ENCODE measurements at regions not wholly inside any gene's neighbourhood (a gene's known extent, or its start where the extent isn't known, plus 50 kb on each side); places are given as distances from the start of the nearest gene placed in this dataset.

DNA sequence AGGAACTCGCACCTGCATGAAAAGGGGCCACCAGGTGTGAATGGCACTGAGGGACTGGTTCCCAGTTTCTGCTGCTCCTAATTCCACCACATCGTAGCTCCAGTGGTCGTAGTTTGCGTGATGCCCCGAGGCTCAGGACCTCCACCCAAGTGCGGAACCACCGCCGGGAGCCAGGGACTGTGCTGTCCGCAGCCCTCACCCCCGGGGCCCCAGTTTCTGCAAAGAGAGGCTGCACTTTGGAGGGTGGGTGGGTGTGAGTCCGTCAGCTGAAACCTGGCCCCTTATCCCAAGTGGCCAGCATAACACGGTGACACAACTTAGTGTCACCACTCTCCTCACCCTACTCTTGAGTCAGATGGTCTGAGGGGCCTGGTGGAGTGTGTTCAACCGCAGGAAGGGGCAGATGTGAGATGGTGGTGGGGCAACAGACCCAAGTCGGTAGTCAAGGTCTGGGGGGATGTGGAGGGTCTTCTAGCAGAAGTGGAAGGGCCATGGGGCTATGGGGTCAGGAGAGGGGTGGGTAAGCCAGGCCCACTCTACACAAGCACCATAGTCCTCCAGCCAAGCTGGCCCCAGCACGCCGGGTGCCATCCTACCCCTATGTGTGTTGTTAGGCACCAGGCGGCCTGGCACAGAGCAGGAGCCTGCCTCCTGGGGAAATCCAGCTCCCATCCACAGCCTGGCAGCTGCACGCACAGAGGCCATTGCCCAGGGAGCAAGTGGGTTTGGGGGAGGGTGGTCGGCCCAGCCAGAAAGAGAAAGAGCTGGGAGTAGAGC is 1301.6 kb downstream of the UQCRFS1 start:
- DNase-seq (ENCODE audit: low spot score in 2 of 2) (no peak), ATAC-seq (peak; percentile 45)
- no peaks in the 10 kb centered on the region for H3K36me3 Mint-ChIP-seq
- no peak overlapping the region for H3K27ac Mint-ChIP-seq
- H3K9me3 Mint-ChIP-seq = peaks cover 3% of the 10 kb centered on the region
- H3K4me3 Mint-ChIP-seq = no peak overlapping the region
- no peaks in the 10 kb centered on the region for H3K4me1 Mint-ChIP-seq

DNA sequence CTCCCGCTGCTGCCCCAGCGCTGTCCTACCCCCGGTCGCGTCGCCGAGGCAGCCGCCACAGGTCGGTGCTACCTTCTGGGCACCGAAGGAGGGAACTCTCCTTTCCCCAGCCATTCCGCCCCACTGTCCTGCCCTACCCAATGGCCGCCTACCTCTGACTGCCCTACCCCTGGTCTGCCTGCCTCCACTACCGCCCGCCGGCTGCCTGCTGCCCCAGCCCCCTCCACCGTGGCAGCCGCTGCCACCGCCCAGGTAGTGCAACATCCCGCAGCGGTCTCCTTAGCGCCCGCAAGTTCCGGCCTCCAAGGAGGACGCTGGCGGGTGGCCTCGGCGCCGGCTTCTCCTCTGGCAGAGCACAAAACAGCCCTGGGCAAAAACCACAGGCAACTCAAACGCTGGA is 1303.1 kb downstream of the UQCRFS1 start:
- ATAC-seq = no peak
- DNase-seq (ENCODE audit: low spot score in 2 of 2) = no peak
- no peaks in the 10 kb centered on the region for H3K36me3 Mint-ChIP-seq
- H3K9me3 Mint-ChIP-seq = peaks cover 3% of the 10 kb centered on the region
- H3K4me1 Mint-ChIP-seq = no peaks in the 10 kb centered on the region
- no peak overlapping the region for H3K27ac Mint-ChIP-seq
- H3K4me3 Mint-ChIP-seq = no peak overlapping the region

DNA sequence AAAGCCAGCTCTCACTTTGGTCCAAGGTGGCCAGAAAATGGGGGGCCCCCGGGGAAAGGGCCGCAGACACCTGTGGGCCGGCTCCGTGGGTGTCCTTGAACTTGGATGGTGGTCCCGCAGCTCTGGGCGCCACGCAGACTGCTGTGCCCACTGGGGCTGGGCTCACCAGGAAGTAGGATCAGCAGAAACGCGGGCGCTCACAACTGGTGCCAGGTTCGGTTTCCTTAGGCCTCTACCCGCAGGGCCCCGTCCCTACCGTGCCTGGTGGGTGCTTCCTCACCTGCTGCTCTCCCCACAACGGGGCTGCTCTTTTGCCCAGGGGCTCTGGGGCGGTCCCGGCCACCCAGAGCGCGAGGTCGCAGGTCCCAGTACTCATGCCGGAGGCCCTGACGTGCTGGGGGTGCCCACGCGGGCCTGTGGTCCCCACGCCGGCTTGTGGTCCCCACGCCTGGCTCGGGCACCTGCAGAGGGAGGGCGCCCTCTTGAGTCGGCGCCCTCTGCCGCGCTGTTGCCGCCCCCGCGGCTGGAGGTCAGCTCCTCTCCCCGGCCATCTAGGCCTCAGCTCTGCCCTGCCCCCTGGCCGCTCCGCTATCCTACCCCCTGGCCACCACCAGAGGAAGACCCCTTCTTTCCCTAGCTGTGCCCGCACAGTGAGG is 1303.6 kb downstream of the UQCRFS1 start:
- ATAC-seq (no peak), DNase-seq (ENCODE audit: low spot score in 2 of 2) (no peak)
- Mint-ChIP-seq H3K36me3 (no peaks in the 10 kb centered on the region), H3K9me3 (peaks cover 3% of the 10 kb centered on the region), H3K4me3 (no peak overlapping the region), H3K4me1 (no peaks in the 10 kb centered on the region), H3K27ac (no peak overlapping the region)

DNA sequence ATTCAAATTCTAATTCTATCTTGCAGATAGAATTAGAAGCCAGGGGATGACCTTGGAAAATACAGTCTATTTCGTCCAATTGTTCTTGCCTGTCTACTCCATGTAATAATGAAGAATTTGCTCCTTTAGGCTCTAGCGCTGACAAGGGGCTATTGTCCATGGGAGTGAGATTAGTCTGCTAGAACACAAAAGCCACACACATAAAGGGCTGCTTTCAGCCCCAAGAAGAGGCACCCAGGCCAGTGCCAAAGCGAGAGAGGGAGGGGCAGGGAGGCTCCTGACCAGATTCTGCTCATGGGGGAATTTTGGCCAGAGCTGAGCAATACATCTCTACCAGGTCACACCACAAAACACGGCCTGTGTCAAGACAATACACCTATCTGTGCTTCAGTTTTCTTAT is 1306.9 kb downstream of the UQCRFS1 start:
- ATAC-seq (no peak), DNase-seq (ENCODE audit: low spot score in 2 of 2) (no peak)

DNA sequence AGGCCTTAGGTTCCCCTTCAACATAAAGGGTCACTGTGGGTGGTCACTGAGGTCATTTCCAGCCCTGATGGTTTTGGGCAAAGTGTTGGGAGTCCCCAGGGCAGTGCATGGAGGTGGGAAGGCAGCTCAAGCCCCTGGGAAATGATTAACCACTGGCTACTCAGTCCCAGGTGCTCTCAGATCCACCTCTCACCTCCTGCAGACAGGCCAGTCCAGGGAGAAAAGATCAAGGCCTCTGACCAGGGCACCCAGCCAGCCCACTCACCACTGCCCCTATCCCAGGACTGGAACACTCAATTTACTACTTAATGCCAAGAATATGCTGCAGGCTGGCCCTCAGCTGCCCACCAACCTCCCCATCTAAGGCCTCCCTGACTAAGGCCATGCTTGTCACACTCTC is 1307.9 kb downstream of the UQCRFS1 start:
- no peak for ATAC-seq
- Mint-ChIP-seq H3K9me3 (no peaks in the 10 kb centered on the region), H3K36me3 (no peaks in the 10 kb centered on the region), H3K27ac (no peak overlapping the region), H3K4me1 (peaks cover 9% of the 10 kb centered on the region), H3K4me3 (no peak overlapping the region)
- no peak for DNase-seq (ENCODE audit: low spot score in 2 of 2)

More for the DNA sequence above, 1306.9 kb downstream of the UQCRFS1 start:
- Mint-ChIP-seq H3K4me1 (peaks cover 4% of the 10 kb centered on the region), H3K27ac (no peak overlapping the region), H3K4me3 (no peak overlapping the region), H3K36me3 (no peaks in the 10 kb centered on the region), H3K9me3 (peaks cover 3% of the 10 kb centered on the region)

DNA sequence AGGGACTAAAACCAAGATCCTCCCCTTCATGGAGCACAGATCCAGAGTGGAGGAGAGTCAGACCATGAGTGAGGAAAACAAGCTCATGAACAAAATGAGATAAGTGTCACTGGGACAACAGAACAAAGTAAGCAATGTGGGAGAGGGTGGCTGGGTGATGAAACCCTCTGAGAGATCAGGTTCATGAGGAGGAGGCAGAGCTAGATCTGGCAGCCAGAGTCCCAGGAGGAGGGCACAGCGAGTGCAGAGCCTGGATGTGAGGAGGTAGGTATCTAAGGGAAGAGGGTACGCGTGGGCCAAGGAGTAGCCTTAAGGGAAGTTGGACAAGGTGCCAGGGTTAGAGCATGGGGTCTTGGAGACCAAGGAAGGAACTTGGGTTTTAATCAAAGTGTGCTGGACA is 1311.9 kb downstream of the UQCRFS1 start:
- ATAC-seq (no peak), DNase-seq (ENCODE audit: low spot score in 2 of 2) (no peak)
- H3K4me1 Mint-ChIP-seq = peaks cover 9% of the 10 kb centered on the region
- H3K36me3 Mint-ChIP-seq = no peaks in the 10 kb centered on the region
- H3K27ac Mint-ChIP-seq = no peak overlapping the region
- no peak overlapping the region for H3K4me3 Mint-ChIP-seq
- no peaks in the 10 kb centered on the region for H3K9me3 Mint-ChIP-seq

DNA sequence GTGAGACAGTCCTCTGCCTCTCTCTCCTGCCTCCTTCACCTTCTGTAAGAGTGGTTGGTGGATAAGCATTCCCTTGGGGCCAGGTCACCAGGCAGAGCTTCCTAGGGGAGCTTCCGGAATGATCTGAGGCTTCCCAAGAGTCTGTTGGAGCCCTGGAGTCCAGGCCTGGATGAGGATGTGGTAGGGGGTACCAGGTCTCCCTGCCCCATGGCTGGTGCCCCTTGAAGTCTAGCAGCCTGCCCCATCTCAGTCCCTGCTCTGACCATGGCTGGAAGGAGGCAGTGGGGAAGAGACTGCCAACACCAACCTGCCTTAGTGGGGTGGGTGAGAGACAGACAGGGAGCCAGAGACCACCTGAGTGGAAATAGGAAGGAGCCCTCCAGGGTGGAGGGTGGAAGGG is 1316.9 kb downstream of the UQCRFS1 start:
- ATAC-seq = no peak

DNA sequence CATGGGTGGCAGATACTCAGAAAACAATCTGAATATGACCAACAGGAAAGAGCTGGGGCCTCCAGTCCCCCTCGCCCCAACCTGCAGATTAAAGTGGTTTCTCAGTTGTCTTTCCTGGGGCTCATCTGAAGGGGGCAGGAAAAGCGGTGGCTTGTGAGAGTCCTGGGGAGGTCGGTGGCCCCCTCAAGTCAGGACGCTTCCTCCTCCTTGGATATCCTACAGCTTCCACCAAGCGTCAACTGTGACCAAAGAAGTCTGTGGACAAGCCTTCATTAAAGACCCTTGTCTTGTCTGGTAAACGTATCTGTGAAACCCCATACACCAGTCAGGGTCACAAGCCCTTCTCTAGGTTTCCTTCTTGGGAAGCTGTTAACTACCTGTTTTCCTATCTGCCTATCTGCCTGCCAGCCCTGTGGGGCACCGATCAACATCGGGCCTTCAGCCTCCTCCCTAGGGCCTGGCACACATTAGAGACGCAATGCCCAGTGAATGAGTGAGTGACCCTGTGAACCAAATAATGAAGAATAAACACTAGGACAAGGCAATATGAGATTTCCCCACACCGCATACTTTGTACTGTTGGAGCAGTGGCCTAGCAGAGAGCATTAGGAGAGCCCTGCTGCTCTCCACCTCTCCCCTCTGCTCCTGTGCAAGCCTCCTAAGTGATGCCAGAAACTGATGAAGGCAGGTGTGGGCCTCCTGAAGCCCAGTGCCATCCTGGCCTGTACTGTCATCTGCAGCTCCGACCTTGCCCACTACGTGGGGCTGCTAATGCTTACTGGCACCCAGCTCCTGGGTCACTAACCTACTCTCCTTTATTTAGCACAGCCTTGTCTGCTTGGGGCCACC is 1317.8 kb downstream of the UQCRFS1 start:
- no peak overlapping the region for H3K27ac Mint-ChIP-seq
- H3K4me1 Mint-ChIP-seq = no peaks in the 10 kb centered on the region
- H3K36me3 Mint-ChIP-seq = no peaks in the 10 kb centered on the region
- H3K4me3 Mint-ChIP-seq = no peak overlapping the region
- H3K9me3 Mint-ChIP-seq = peaks cover 2% of the 10 kb centered on the region
- DNase-seq (ENCODE audit: low spot score in 2 of 2) (no peak), ATAC-seq (no peak)

More for the DNA sequence above, 1316.9 kb downstream of the UQCRFS1 start:
- no peak for DNase-seq (ENCODE audit: low spot score in 2 of 2)
- H3K4me3 Mint-ChIP-seq = no peak overlapping the region
- H3K36me3 Mint-ChIP-seq = no peaks in the 10 kb centered on the region
- peaks cover 2% of the 10 kb centered on the region for H3K9me3 Mint-ChIP-seq
- no peak overlapping the region for H3K27ac Mint-ChIP-seq
- H3K4me1 Mint-ChIP-seq = peaks cover 5% of the 10 kb centered on the region

DNA sequence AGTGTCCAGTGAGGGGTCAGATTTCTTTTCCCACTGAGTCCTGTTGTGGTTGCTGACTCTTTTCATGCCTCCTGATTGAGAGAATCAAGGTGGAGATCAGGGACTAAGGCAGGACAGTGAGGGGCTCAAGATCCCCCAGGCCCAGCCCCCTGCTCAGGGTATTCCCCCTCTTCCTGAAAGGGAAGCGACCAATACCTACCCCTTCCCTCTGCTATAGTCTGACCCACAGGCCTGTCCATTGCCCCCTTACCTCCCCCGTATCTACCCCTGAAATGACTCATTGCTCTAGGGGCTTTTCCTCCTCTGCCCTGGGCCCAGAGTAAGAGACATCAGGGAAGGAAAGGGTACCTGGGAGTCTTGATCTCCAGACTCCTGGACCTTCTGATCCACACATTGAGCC is 1320.5 kb downstream of the UQCRFS1 start:
- no peak for DNase-seq (ENCODE audit: low spot score in 2 of 2)
- H3K9me3 Mint-ChIP-seq = peaks cover 2% of the 10 kb centered on the region
- no peak overlapping the region for H3K4me3 Mint-ChIP-seq
- H3K36me3 Mint-ChIP-seq = no peaks in the 10 kb centered on the region
- no peak for ATAC-seq
- H3K27ac Mint-ChIP-seq = no peak overlapping the region
- H3K4me1 Mint-ChIP-seq = no peaks in the 10 kb centered on the region

DNA sequence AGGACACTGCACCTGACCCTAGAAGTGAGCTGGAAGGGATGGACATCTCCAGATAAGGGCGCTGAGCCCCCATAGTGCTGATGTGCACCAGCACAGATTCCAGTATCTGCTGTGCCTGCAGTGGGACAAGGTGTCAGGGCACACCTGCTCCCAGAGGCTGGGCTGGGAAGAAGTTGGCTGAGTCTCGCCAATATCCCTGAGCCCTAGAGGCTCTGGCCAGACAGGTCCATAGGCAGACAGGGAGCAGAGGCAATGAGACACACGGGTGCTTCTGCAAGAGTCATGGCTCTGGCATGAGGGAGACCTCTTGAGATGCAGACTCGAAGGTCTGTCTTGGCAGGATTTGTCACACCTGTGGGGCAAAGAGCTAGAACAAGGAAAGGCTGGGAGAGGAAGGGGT is 1321.5 kb downstream of the UQCRFS1 start:
- H3K9me3 Mint-ChIP-seq = peaks cover 9% of the 10 kb centered on the region
- H3K36me3 Mint-ChIP-seq = no peaks in the 10 kb centered on the region
- no peak overlapping the region for H3K4me3 Mint-ChIP-seq
- no peak for DNase-seq (ENCODE audit: low spot score in 2 of 2)
- H3K27ac Mint-ChIP-seq = no peak overlapping the region
- H3K4me1 Mint-ChIP-seq = no peaks in the 10 kb centered on the region
- no peak for ATAC-seq

DNA sequence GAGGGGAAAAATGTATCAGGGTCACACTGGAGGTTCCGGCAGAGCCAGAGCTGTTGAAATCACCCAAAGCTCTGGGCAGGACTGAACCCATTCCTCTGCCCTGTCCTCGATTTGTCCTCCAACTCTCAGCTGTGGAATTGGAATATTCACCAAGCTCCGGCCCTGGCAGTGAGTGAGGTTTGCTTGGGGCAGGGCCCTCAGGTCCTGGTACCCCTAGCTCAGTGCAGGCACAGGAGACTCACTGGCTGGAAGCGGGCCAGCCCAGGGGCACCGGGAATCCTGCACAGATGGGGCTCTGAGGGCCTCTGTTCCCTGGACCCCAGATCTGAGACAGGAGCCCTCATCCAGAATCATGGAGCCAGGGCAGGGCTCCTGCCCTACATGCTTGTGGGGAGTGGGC is 1322.3 kb downstream of the UQCRFS1 start:
- H3K36me3 Mint-ChIP-seq = no peaks in the 10 kb centered on the region
- H3K9me3 Mint-ChIP-seq = peaks cover 10% of the 10 kb centered on the region
- no peak overlapping the region for H3K27ac Mint-ChIP-seq
- DNase-seq (ENCODE audit: low spot score in 2 of 2) (no peak), ATAC-seq (no peak)
- H3K4me3 Mint-ChIP-seq = no peak overlapping the region
- H3K4me1 Mint-ChIP-seq = no peaks in the 10 kb centered on the region

DNA sequence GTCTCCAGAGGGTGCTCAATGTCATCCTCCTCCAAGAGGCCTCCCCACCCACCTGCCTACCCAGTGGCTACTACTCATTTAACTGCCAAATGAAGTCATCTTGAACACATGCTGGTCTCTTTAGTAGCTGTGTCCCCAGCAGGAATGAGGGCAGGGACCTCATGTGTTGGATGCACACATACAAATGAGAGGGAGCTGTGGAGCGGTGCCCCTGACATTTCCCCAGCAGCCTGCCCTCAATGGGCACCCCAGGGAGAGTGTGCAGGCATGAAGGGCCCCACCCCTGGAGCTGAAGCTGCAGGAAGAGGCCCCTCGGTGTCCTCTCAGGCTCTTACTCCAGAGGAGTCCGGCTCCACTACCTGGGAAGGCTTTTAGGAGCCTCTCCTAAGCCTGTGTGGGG is 1322.7 kb downstream of the UQCRFS1 start:
- Mint-ChIP-seq H3K9me3 (peaks cover 13% of the 10 kb centered on the region), H3K36me3 (no peaks in the 10 kb centered on the region), H3K4me1 (no peaks in the 10 kb centered on the region), H3K27ac (no peak overlapping the region), H3K4me3 (no peak overlapping the region)
- ATAC-seq = no peak
- no peak for DNase-seq (ENCODE audit: low spot score in 2 of 2)

DNA sequence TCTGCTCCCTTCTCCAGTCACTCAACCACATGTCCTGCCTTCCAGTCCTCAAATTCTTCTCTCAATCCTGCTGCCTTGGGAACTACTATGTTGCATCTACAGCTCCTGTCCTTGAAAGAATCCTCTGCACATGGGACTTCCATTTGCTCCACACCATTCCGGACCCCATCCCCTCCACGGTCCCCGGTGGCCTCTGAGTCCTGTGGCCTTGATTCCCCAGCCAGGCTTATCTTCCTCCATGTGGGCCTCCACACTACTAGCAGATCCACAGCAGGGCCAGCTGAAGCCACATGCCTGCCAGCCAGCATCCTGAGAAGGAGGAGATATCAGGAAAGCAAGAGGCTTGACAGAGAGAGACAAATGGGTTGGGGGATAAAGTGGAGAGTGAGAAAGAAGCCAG is 1323.8 kb downstream of the UQCRFS1 start:
- Mint-ChIP-seq H3K27ac (no peak overlapping the region), H3K9me3 (peaks cover 13% of the 10 kb centered on the region), H3K4me1 (no peaks in the 10 kb centered on the region), H3K36me3 (no peaks in the 10 kb centered on the region), H3K4me3 (no peak overlapping the region)
- no peak for DNase-seq (ENCODE audit: low spot score in 2 of 2)
- ATAC-seq = no peak

DNA sequence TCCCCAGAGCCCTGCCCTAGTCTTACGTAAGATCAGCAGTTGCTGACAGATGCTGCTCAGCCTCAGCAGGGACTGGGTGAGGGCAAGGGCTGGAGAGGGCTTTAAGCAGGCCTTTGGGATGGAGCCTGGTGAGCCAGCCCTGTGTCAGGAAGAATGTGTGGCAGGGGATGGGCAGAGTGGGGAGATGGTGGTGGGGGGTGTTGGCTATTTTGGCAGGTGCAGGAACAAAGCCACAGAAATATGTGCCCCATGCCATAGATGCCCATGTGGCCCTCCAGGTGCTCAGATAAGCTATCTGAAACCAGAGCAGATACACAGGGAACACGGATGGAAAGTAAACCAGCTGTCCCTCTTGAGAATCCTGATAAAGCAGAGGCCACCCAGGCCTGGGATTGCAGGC is 1325.0 kb downstream of the UQCRFS1 start:
- DNase-seq (ENCODE audit: low spot score in 2 of 2) = no peak
- no peak overlapping the region for H3K4me3 Mint-ChIP-seq
- no peak overlapping the region for H3K27ac Mint-ChIP-seq
- peaks cover 11% of the 10 kb centered on the region for H3K9me3 Mint-ChIP-seq
- no peaks in the 10 kb centered on the region for H3K36me3 Mint-ChIP-seq
- no peaks in the 10 kb centered on the region for H3K4me1 Mint-ChIP-seq
- no peak for ATAC-seq

DNA sequence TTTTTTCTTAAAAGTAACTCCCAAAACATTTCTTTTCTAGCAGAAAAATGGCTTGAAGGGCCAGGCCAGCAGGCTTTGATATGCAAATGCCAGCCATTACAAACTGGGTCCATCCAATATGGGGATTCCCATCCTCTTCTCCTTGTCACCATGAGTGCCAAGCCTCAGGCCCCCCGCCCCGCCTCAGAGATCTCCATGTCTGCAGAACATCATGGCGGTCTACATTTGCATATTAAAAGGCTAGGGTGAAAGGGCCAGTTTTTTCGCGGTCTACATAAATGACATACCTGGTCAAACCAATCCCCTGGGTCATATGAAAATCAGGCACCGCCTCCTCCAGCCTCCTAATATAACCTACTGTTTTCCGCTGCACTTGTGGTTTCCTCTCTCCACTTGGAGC is 1327.6 kb downstream of the UQCRFS1 start:
- no peak overlapping the region for H3K4me3 Mint-ChIP-seq
- H3K36me3 Mint-ChIP-seq = no peaks in the 10 kb centered on the region
- peaks cover 15% of the 10 kb centered on the region for H3K9me3 Mint-ChIP-seq
- no peaks in the 10 kb centered on the region for H3K4me1 Mint-ChIP-seq
- no peak overlapping the region for H3K27ac Mint-ChIP-seq
- DNase-seq (ENCODE audit: low spot score in 2 of 2) = no peak
- no peak for ATAC-seq
